Urinary bladder (tissue), 3 donors: ENCODE measurements at regions not wholly inside any gene's neighbourhood (a gene's known extent, or its start where the extent isn't known, plus 50 kb on each side); places are given as distances from the start of the nearest gene placed in this dataset.

ENCODE experiments used
- DNase-seq: peaks from one replicate; pipeline ENCODE4 v3.0.0-alpha.2; 2015; ENCODE audit errors: extremely low spot score
- H3K27ac ChIP-seq: one replicate; pipeline ENCODE4 v1.5.1; 2013; ENCODE audit warnings: low read depth, mild to moderate bottlenecking, moderate library complexity
- H3K36me3 ChIP-seq: one replicate; pipeline ENCODE4 v1.6.1; 2013; ENCODE audit warnings: mild to moderate bottlenecking, moderate library complexity; ENCODE audit not compliant: insufficient read depth
- H3K4me1 ChIP-seq: one replicate; pipeline ENCODE4 v1.6.1; 2013; ENCODE audit warnings: mild to moderate bottlenecking, moderate library complexity; ENCODE audit not compliant: insufficient read depth
- H3K4me3 ChIP-seq: one replicate; pipeline ENCODE4 v1.5.1; 2013; ENCODE audit warnings: low read depth, low read length
- WGBS: extraction: QIAGEN DNeasy Blood & Tissue Kit; methylation state at CpG from one replicate; pipeline ENCODE4 v1.1.7; 2013; 5-methylcytosine and 5-hydroxymethylcytosine counted together
- donor health status: healthy with polysubstance abuse.
- donor health status: healthy.

- Histone ChIP-seq H3K4me1 (no peaks in the 10 kb centered on the region), H3K36me3 (no peaks in the 10 kb centered on the region), H3K27ac (no peak overlapping the region), H3K4me3 (no peak overlapping the region)
- WGBS: 31% methylated on average over 6 of the region's 6 CpGs
- DNase-seq: no peak
Observed at GRCh38 chr20:56711018-56711417, 81.9 kb downstream of the TFAP2C start.

- 50% methylated on average over 10 of the region's 10 CpGs for WGBS
- DNase-seq: no peak
- Histone ChIP-seq H3K36me3 (no peaks in the 10 kb centered on the region), H3K27ac (no peak overlapping the region), H3K4me3 (no peak overlapping the region), H3K4me1 (no peaks in the 10 kb centered on the region)
Observed at GRCh38 chr20:56715309-56715708, 86.2 kb downstream of the TFAP2C start.

- WGBS: 60% methylated on average over 3 of the region's 3 CpGs
Observed at GRCh38 chr20:56715902-56716519, 86.9 kb downstream of the TFAP2C start.

GRCh38 chr20:56716806-56717205 is 87.7 kb downstream of the TFAP2C start:
- Histone ChIP-seq H3K36me3 (no peaks in the 10 kb centered on the region), H3K4me1 (no peaks in the 10 kb centered on the region), H3K27ac (no peak overlapping the region), H3K4me3 (no peak overlapping the region)
- whole genome bisulfite sequencing: 82% methylated on average over 11 of the region's 11 CpGs
- DNase-seq: no peak

More at GRCh38 chr20:56715902-56716519, 86.9 kb downstream of the TFAP2C start:
- Histone ChIP-seq H3K27ac (no peak overlapping the region), H3K36me3 (no peaks in the 10 kb centered on the region), H3K4me3 (no peak overlapping the region), H3K4me1 (no peaks in the 10 kb centered on the region)
- no peak for DNase-seq

- Histone ChIP-seq H3K4me3 (no peak overlapping the region), H3K36me3 (no peaks in the 10 kb centered on the region), H3K27ac (no peak overlapping the region), H3K4me1 (no peaks in the 10 kb centered on the region)
- 56% methylated on average over 2 of the region's 2 CpGs for WGBS
- DNase-seq: no peak
Observed at GRCh38 chr20:56718816-56719215, 89.7 kb downstream of the TFAP2C start.

GRCh38 chr20:56720620-56721213 is 91.6 kb downstream of the TFAP2C start:
- H3K36me3 ChIP-seq: no peaks in the 10 kb centered on the region
- DNase-seq: no peak
- H3K4me3 ChIP-seq: no peak overlapping the region
- H3K4me1 ChIP-seq: no peaks in the 10 kb centered on the region
- 88% methylated on average over 7 of the region's 7 CpGs for WGBS
- H3K27ac ChIP-seq: no peak overlapping the region

GRCh38 chr20:56722042-56722441 is 92.9 kb downstream of the TFAP2C start:
- Histone ChIP-seq H3K36me3 (no peaks in the 10 kb centered on the region), H3K4me1 (no peaks in the 10 kb centered on the region), H3K4me3 (no peak overlapping the region), H3K27ac (no peak overlapping the region)
- WGBS: 59% methylated on average over 10 of the region's 10 CpGs
- DNase-seq: no peak

- DNase-seq: no peak
- Histone ChIP-seq H3K27ac (no peak overlapping the region), H3K4me1 (no peaks in the 10 kb centered on the region), H3K36me3 (no peaks in the 10 kb centered on the region), H3K4me3 (no peak overlapping the region)
- WGBS: 92% methylated on average over 6 of the region's 6 CpGs
Observed at GRCh38 chr20:56723331-56723730, 94.2 kb downstream of the TFAP2C start.

GRCh38 chr20:56724241-56724757 is 95.2 kb downstream of the TFAP2C start:
- 50% methylated on average over 5 of the region's 5 CpGs for WGBS
- Histone ChIP-seq H3K36me3 (no peaks in the 10 kb centered on the region), H3K4me1 (no peaks in the 10 kb centered on the region), H3K4me3 (no peak overlapping the region), H3K27ac (no peak overlapping the region)
- DNase-seq: no peak

- WGBS: 92% methylated on average over 8 of the region's 8 CpGs
- DNase-seq: no peak
- Histone ChIP-seq H3K27ac (no peak overlapping the region), H3K36me3 (no peaks in the 10 kb centered on the region), H3K4me3 (no peak overlapping the region), H3K4me1 (no peaks in the 10 kb centered on the region)
Observed at GRCh38 chr20:56730003-56730402, 100.9 kb downstream of the TFAP2C start.

- no peaks in the 10 kb centered on the region for H3K4me1 ChIP-seq
- H3K36me3 ChIP-seq: no peaks in the 10 kb centered on the region
- no peak for DNase-seq
- 43% methylated on average over 7 of the region's 7 CpGs for WGBS
- H3K4me3 ChIP-seq: no peak overlapping the region
- H3K27ac ChIP-seq: no peak overlapping the region
Observed at GRCh38 chr20:56730996-56731395, 101.9 kb downstream of the TFAP2C start.

GRCh38 chr20:56731476-56731875 is 102.4 kb downstream of the TFAP2C start:
- no peak for DNase-seq
- Histone ChIP-seq H3K27ac (no peak overlapping the region), H3K4me1 (no peaks in the 10 kb centered on the region), H3K36me3 (no peaks in the 10 kb centered on the region), H3K4me3 (no peak overlapping the region)
- WGBS: 82% methylated on average over 4 of the region's 4 CpGs

- Histone ChIP-seq H3K36me3 (no peaks in the 10 kb centered on the region), H3K4me3 (no peak overlapping the region), H3K4me1 (no peaks in the 10 kb centered on the region), H3K27ac (no peak overlapping the region)
- WGBS: 39% methylated on average over 6 of the region's 6 CpGs
- DNase-seq: no peak
Observed at GRCh38 chr20:56733967-56734366, 104.9 kb downstream of the TFAP2C start.

- WGBS: 36% methylated on average over 15 of the region's 15 CpGs
- DNase-seq: no peak
- no peak overlapping the region for H3K27ac ChIP-seq
- H3K4me3 ChIP-seq: no peak overlapping the region
- no peaks in the 10 kb centered on the region for H3K4me1 ChIP-seq
- no peaks in the 10 kb centered on the region for H3K36me3 ChIP-seq
Observed at GRCh38 chr20:56735084-56735642, 106.1 kb downstream of the TFAP2C start.
